CD8-positive, alpha-beta memory T cell (primary cell): ENCODE measurements at regions not wholly inside any gene's neighbourhood (a gene's known extent, or its start where the extent isn't known, plus 50 kb on each side); places are given as distances from the start of the nearest gene placed in this dataset.
A peak's percentile ranks its signal among the peaks of the same experiment; 100 is the strongest.

Source experiments
- CTCF ChIA-PET: fragments of 350-600 bp; sonication (Branson Sonifier 250); formaldehyde crosslinking; loops from one replicate; lab custom pipeline; 2021; ENCODE audit warnings: antibody characterized with exemption; lab: Charles Lee
- POLR2A ChIA-PET: fragments of 350-600 bp; sonication (Branson Sonifier 250); formaldehyde crosslinking; loops from one replicate; lab custom pipeline; 2021; ENCODE audit warnings: antibody characterized with exemption; lab: Charles Lee
- DNase-seq, 5 donors: peaks; one replicate each; pipeline versions ENCODE4 v3.0.0 to v3.0.0-alpha.2; 2020 to 2022; ENCODE audit warnings: mixed read lengths in 1 of 5
- H3K27ac ChIP-seq: one replicate; pipeline ENCODE4 v1.7.0; 2013; ENCODE audit warnings: low read depth, mild to moderate bottlenecking, low read length, moderate library complexity
- H3K27me3 ChIP-seq: 2 replicates; pipeline ENCODE4 v1.7.0; 2013; ENCODE audit warnings: low read length, mild to moderate bottlenecking; ENCODE audit not compliant: insufficient read depth, poor library complexity, severe bottlenecking
- H3K36me3 ChIP-seq: 2 replicates; pipeline ENCODE4 v1.7.0; 2013; ENCODE audit warnings: mild to moderate bottlenecking, low read length, moderate library complexity; ENCODE audit not compliant: insufficient read depth
- H3K4me1 ChIP-seq: 2 replicates; pipeline ENCODE4 v1.7.0; 2013; ENCODE audit warnings: mild to moderate bottlenecking, low read length, moderate library complexity; ENCODE audit not compliant: insufficient read depth
- H3K4me3 ChIP-seq: 2 replicates; pipeline ENCODE4 v1.7.0; 2013; ENCODE audit warnings: mild to moderate bottlenecking, low read length
- H3K9me3 ChIP-seq: 2 replicates; pipeline ENCODE4 v1.7.0; 2013; ENCODE audit warnings: mild to moderate bottlenecking, low read length
- H3K27ac Mint-ChIP-seq, 8 donors: one replicate each; pipeline ENCODE4 v1.8.0; 2020 to 2021; ENCODE audit warnings: mixed read lengths in 8 of 8, mild to moderate bottlenecking in 6 of 8, inconsistent platforms in 3 of 8, moderate library complexity in 3 of 8
- H3K27me3 Mint-ChIP-seq, 2 donors: one replicate each; pipeline ENCODE4 v1.8.0; 2020 to 2021; ENCODE audit warnings: mixed read lengths in 2 of 2, mild to moderate bottlenecking in 1 of 2, moderate library complexity in 1 of 2
- H3K36me3 Mint-ChIP-seq, 3 donors: one replicate each; pipeline ENCODE4 v1.8.0; 2020 to 2021; ENCODE audit warnings: mixed read lengths in 3 of 3, inconsistent platforms in 1 of 3, mild to moderate bottlenecking in 1 of 3
- H3K4me1 Mint-ChIP-seq, 3 donors: one replicate each; pipeline ENCODE4 v1.8.0; 2020 to 2021; ENCODE audit warnings: mixed read lengths in 3 of 3, inconsistent platforms in 1 of 3, mild to moderate bottlenecking in 1 of 3
- H3K4me3 Mint-ChIP-seq, 7 donors: one replicate each; pipeline ENCODE4 v1.8.0; 2020 to 2021; ENCODE audit warnings: mixed read lengths in 7 of 7, mild to moderate bottlenecking in 6 of 7, moderate library complexity in 4 of 7, inconsistent platforms in 2 of 7
- H3K9me3 Mint-ChIP-seq, 5 donors: one replicate each; pipeline ENCODE4 v1.8.0; 2020 to 2022; ENCODE audit warnings: mixed read lengths in 5 of 5, mild to moderate bottlenecking in 3 of 5, moderate library complexity in 2 of 5, inconsistent platforms in 1 of 5

DNA sequence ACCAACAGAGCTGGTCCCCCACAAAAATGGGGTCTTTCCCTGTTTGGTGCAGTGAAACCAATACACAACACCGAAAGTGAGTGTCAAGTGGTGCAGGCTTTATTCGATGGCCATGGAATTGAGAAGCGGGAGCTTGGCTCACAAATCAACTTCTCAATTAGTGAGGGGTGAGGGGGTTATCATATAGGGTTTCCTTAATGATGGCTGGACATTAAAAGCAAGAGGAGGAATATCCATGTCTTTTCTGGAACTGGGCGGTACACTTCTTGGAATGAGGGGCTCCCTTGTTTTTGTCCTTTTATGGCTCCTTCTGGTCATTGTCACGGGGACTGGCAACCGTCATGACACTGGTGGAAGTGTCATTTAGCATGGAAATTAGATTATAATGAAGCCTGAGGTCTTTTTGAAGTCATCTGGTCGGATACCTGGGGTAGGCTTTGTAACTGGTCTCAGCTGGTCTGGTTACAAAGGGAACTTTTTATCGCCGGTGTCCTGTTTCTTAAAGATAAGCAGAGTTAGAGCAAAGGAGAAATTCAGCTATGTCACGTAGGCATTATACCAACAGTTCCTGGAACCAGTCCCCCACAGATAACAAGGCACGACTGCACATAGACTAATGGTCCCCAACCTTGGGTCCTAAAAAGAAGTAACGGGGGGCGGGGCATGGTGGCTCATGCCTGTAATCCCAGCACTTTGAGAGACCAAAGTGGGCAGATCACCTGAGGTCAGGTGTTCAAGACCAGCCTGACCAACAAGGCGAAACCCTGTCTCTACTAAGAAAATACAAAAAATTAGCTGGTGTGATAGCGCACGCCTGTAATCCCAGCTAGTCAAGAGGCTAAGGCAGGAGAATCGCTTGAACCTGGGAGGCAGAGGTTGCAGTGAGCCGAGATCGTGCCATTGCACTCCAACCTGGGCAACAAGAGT, 93.5 kb upstream of the NDUFV2 start:
- no peak overlapping the region for H3K27ac Mint-ChIP-seq

DNA sequence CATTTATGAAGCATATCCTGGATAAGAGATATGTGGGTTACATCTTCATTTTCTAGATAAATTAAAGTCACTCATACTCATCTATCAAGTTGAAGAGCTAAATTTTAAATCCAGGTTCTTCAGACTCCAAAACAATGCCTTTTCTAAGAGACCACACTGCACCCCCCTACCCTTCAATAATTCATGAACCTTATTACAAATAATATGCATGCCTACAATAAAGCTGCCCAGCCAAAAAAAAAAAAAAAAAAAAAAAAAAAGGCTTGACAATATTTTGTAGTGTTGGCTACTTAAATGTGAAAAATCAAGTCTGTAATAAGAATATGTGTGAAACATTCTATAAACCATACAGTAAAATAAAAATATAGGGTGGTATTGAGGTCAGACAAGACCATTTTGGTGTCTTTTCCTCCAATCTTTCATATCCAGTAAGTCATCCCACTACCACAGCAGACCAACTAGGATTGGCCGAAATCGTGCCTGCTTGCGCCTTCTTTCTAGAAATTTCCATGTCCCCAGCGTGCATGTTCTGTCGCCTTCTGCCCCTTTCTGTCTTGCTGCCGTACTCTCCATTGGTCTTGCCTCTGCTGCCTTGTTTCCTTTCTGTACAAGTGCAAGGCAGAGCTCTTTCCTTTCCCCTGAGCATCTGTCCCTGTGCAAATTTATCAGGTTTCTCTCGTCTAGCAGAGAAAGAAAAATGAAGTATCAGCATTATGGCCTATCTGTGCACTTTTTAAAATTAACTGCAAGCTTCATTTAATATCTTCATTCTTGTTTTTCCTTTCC, 92.6 kb upstream of the NDUFV2 start:
- H3K36me3 ChIP-seq, result no peaks in the 10 kb centered on the region
- no peaks in the 10 kb centered on the region for H3K27me3 ChIP-seq
- no peak overlapping the region for H3K4me3 Mint-ChIP-seq
- H3K4me1 Mint-ChIP-seq, result no peaks in the 10 kb centered on the region
- H3K4me3 ChIP-seq, result no peak overlapping the region
- POLR2A ChIA-PET, result no interaction called here
- H3K27ac Mint-ChIP-seq, result no peak overlapping the region
- H3K9me3 Mint-ChIP-seq, result peaks cover 0 to 3% (median 2%) of the 10 kb centered on the region in 5 donors
- no peaks in the 10 kb centered on the region for H3K36me3 Mint-ChIP-seq
- peaks cover 14 to 24% of the 10 kb centered on the region in 2 donors for H3K27me3 Mint-ChIP-seq
- DNase-seq, result no peak
- no peaks in the 10 kb centered on the region for H3K4me1 ChIP-seq
- peak overlapping the region; percentile 88 for H3K27ac ChIP-seq
- H3K9me3 ChIP-seq, result no peaks in the 10 kb centered on the region
- CTCF ChIA-PET, result no interaction called here

More for the DNA sequence above, 93.5 kb upstream of the NDUFV2 start:
- H3K4me3 ChIP-seq, result no peak overlapping the region
- no peak for DNase-seq
- H3K9me3 ChIP-seq, result no peaks in the 10 kb centered on the region
- POLR2A ChIA-PET, result no interaction called here
- H3K9me3 Mint-ChIP-seq, result peaks cover 0 to 3% (median 2%) of the 10 kb centered on the region in 5 donors
- no peaks in the 10 kb centered on the region for H3K36me3 Mint-ChIP-seq
- CTCF ChIA-PET, result no interaction called here
- peak overlapping the region; percentile 88 for H3K27ac ChIP-seq
- H3K27me3 ChIP-seq, result no peaks in the 10 kb centered on the region
- no peak overlapping the region for H3K4me3 Mint-ChIP-seq
- no peaks in the 10 kb centered on the region for H3K4me1 Mint-ChIP-seq
- no peaks in the 10 kb centered on the region for H3K36me3 ChIP-seq
- H3K27me3 Mint-ChIP-seq, result peaks cover 13 to 28% of the 10 kb centered on the region in 2 donors
- no peaks in the 10 kb centered on the region for H3K4me1 ChIP-seq

DNA sequence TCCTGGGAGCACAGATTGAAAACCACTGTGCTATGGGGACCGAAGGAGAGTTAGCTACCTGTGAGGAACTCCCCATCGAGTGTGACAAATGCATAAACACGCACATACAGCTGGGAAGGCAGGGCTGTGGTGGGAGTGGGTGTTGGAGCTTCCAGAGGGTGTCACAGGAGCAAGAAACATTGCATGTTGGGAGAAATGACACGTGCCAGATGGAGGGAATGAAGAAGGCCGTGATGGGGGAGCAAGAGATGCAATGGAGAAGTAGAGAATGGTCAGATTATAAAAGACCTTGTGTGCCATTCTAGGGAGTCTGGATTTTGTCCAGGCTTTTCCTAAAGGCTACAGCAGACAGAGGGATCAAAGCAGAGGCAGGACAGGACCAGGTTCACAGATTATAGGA, 91.1 kb upstream of the NDUFV2 start:
- no peaks in the 10 kb centered on the region for H3K9me3 ChIP-seq
- ChIA-PET POLR2A (no interaction called here), CTCF (no interaction called here)
- DNase-seq, result no peak
- H3K36me3 Mint-ChIP-seq, result no peaks in the 10 kb centered on the region
- peaks cover 0 to 3% (median 2%) of the 10 kb centered on the region in 5 donors for H3K9me3 Mint-ChIP-seq
- H3K36me3 ChIP-seq, result no peaks in the 10 kb centered on the region
- H3K4me3 Mint-ChIP-seq, result no peak overlapping the region
- H3K27me3 ChIP-seq, result no peaks in the 10 kb centered on the region
- H3K4me1 ChIP-seq, result no peaks in the 10 kb centered on the region
- H3K27ac ChIP-seq, result peak overlapping the region; percentile 88
- H3K4me1 Mint-ChIP-seq, result no peaks in the 10 kb centered on the region
- peaks cover 14 to 16% of the 10 kb centered on the region in 2 donors for H3K27me3 Mint-ChIP-seq
- H3K27ac Mint-ChIP-seq, result peak overlapping the region in 1 of 8 donors; percentile 47
- no peak overlapping the region for H3K4me3 ChIP-seq

DNA sequence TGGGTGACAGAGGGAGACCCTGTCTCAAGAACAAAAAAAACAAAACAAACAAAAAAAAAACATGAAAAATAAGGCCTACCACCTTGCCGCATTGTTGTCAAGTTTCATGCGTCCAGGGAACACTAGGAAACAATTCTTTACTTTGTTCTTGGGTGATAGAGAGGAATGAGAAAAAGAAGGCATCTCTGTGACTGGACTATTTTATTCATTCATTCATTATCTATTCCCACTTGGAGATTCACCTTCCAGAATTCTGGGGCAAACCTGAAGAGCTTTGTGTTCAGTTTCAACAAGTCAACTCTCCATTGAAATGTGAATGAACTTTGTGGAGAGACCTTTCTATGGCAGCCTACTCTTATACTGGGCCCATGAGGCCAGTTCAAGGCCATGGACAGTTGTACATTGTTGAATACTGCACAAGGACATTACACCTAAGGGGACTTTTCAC, 88.5 kb upstream of the NDUFV2 start:
- H3K4me3 ChIP-seq, result no peak overlapping the region
- peak overlapping the region; percentile 12 for H3K27ac ChIP-seq
- peaks cover 7% of the 10 kb centered on the region for H3K4me1 ChIP-seq
- Mint-ChIP-seq H3K27me3 (peaks cover 9% of the 10 kb centered on the region in 2 donors), H3K36me3 (peaks cover 0 to 2% (median 0%) of the 10 kb centered on the region in 3 donors), H3K27ac (no peak overlapping the region), H3K9me3 (no peaks in the 10 kb centered on the region), H3K4me1 (peaks cover 0 to 18% (median 4%) of the 10 kb centered on the region in 3 donors), H3K4me3 (no peak overlapping the region)
- H3K9me3 ChIP-seq, result no peaks in the 10 kb centered on the region
- no peak for DNase-seq
- no peaks in the 10 kb centered on the region for H3K36me3 ChIP-seq
- no peaks in the 10 kb centered on the region for H3K27me3 ChIP-seq
- POLR2A ChIA-PET, result no interaction called here
- CTCF ChIA-PET, result no interaction called here

DNA sequence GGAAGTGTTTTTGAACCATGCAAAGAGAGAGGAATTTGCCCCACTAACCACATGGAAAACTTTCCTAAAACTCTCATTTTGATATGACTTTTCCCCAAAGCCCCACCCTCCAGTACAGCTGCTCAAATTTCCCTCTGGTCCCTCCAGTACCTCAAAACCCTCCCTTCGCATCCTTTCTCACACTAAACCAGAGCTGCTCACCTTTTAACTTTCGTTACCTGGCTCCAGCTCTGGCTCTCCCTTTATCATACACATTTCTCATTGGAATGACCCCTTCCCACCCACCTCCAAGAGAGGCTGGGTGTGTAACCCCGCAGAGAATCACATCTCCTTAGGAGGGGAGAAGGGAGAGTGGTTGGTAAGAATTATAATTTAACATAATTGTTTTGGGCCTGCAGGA, 86.8 kb upstream of the NDUFV2 start:
- no peak for DNase-seq
- H3K4me3 Mint-ChIP-seq, result no peak overlapping the region
- H3K4me1 Mint-ChIP-seq, result peaks cover 0 to 18% (median 4%) of the 10 kb centered on the region in 3 donors
- ChIA-PET CTCF (interaction anchor here (0.6 to 1.1 kb wide), 2 partner anchors 28 to 247 kb away, joined by 3 to 5 read pairs; no protein-coding TSS in a partner anchor), POLR2A (no interaction called here)
- H3K9me3 Mint-ChIP-seq, result no peaks in the 10 kb centered on the region
- Histone ChIP-seq H3K4me1 (peaks cover 7% of the 10 kb centered on the region), H3K27ac (peak overlapping the region; percentile 88), H3K4me3 (no peak overlapping the region), H3K9me3 (no peaks in the 10 kb centered on the region), H3K27me3 (no peaks in the 10 kb centered on the region), H3K36me3 (no peaks in the 10 kb centered on the region)
- no peak overlapping the region for H3K27ac Mint-ChIP-seq
- H3K36me3 Mint-ChIP-seq, result peaks cover 0 to 5% (median 0%) of the 10 kb centered on the region in 3 donors
- peaks cover 7% of the 10 kb centered on the region in 2 donors for H3K27me3 Mint-ChIP-seq

DNA sequence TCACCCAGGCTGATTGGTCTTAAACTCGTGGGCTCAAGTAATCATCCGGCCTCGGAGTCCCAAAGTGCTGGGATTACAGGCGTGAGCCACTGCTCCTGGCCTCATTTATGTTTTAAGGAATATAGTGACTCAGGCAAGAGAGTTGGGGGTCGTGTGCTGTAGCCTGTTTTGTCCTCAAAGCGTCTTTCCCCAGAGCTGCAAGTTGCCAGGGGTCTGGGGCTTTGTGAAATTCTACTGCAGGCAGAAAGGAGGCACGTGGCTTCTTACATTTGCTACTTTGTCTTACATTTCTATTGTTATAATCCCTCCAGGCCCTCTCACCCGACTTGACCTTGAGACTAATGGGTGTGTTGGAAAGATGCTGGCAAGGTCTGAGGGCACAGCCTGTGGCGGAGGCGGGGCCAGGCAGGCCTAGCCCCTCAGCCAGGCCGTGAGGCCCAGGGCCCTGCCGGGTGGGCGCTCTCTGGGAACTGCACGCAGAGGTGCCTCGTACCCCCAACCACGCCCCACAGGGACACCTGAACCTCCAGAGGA, 85.8 kb upstream of the NDUFV2 start:
- H3K4me3 ChIP-seq, result peak overlapping the region; percentile 19
- ChIA-PET POLR2A (no interaction called here), CTCF (no interaction called here)
- Mint-ChIP-seq H3K27ac (peak overlapping the region in 1 of 8 donors; percentile 30), H3K4me3 (peak overlapping the region in 4 of 7 donors; percentile 4 to 76 (median 62)), H3K27me3 (peaks cover 7% of the 10 kb centered on the region in 2 donors), H3K36me3 (peaks cover 0 to 5% (median 0%) of the 10 kb centered on the region in 3 donors), H3K4me1 (peaks cover 0 to 18% (median 4%) of the 10 kb centered on the region in 3 donors), H3K9me3 (no peaks in the 10 kb centered on the region)
- H3K36me3 ChIP-seq, result no peaks in the 10 kb centered on the region
- H3K4me1 ChIP-seq, result peaks cover 7% of the 10 kb centered on the region
- no peaks in the 10 kb centered on the region for H3K27me3 ChIP-seq
- H3K9me3 ChIP-seq, result no peaks in the 10 kb centered on the region
- DNase-seq, result no peak
- peak overlapping the region; percentile 88 for H3K27ac ChIP-seq

DNA sequence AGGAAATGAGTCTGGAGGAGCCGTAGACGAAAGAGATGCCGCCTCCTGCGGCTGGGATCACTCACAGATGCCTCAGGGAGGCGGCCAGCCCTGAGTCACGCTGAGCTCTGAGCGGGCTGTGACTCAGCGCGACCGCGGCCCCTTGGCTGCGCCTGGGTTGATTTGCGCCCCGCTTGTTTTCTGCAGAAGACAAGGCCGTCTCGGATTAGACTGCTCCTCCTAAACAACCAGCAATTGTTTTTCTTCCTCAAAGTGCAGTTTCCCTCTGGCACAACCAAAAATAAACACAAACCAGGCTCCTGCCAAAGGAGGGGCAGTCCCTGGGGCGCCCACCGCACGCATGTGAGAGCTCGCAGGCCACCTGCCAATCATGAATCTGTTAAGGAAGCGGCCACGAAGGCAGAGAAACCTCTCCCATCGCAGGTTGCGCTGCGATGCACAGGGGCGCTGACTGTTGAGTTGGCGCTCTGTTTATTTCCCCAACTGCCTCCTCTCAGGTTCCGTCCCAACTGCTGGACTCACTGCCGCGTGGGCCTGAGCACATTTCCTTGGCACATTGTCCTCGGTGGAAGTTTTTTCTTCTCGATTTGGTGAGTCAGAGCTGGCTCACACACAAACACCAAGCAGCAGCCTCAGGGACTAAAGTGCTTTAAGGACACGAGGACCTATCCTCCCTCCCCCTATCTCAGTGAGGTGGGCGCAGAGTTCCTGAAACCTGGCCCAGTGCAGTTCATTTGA, 85.2 kb upstream of the NDUFV2 start:
- H3K9me3 ChIP-seq, result no peaks in the 10 kb centered on the region
- Mint-ChIP-seq H3K27me3 (peaks cover 5 to 7% of the 10 kb centered on the region in 2 donors), H3K9me3 (no peaks in the 10 kb centered on the region), H3K4me1 (peaks cover 0 to 18% (median 4%) of the 10 kb centered on the region in 3 donors), H3K27ac (peak overlapping the region in 1 of 8 donors; percentile 47), H3K4me3 (peak overlapping the region in 6 of 7 donors; percentile 56 to 81 (median 70)), H3K36me3 (peaks cover 0 to 5% (median 0%) of the 10 kb centered on the region in 3 donors)
- H3K4me3 ChIP-seq, result peak overlapping the region; percentile 19
- ChIA-PET POLR2A (no interaction called here), CTCF (no interaction called here)
- peak overlapping the region; percentile 88 for H3K27ac ChIP-seq
- H3K36me3 ChIP-seq, result no peaks in the 10 kb centered on the region
- H3K27me3 ChIP-seq, result no peaks in the 10 kb centered on the region
- DNase-seq, result peak in 3 of 5 donors; percentile 2 to 52 (median 6)
- peaks cover 7% of the 10 kb centered on the region for H3K4me1 ChIP-seq
